GM12878 (cell line): ENCODE measurements at regions not wholly inside any gene's neighbourhood (a gene's known extent, or its start where the extent isn't known, plus 50 kb on each side); places are given as distances from the start of the nearest gene placed in this dataset.

Source experiments
- ATAC-seq: fragments of 200-7000 bp; cut with Tn5 transposase; 3 replicates; pipeline ENCODE4 v1.9.1; 2020; ENCODE audit warnings: mild to moderate bottlenecking, moderate library complexity
- BruUV-seq: library from RNA; stranded (reverse); fragments of 400-500 nt; replicated peaks from 2 replicates; lab custom pipeline; 2021; lab: Mats Ljungman, UMichigan
- CTCF ChIA-PET: fragments of 300-600 bp; sonication (Branson Sonifier 250); formaldehyde crosslinking; extraction: SDS; loops from one replicate; lab custom pipeline; 2021; ENCODE audit warnings: inconsistent platforms; lab: Yijun Ruan, JAX
- POLR2A ChIA-PET: fragments of 350-600 bp; formaldehyde crosslinking; extraction: SDS; loops from one replicate; lab custom pipeline; 2021; ENCODE audit warnings: inconsistent platforms; lab: Charles Lee
- RAD21 ChIA-PET: fragments of 300-600 bp; sonication (Branson Sonifier 250); formaldehyde crosslinking; loops from one replicate; lab custom pipeline; 2023; ENCODE audit warnings: antibody characterized with exemption; ENCODE audit not compliant: unreplicated experiment; lab: Charles Lee
- SMC1A ChIA-PET: fragments of 300-600 bp; sonication (Branson Sonifier 250); formaldehyde crosslinking; loops from one replicate; lab custom pipeline; 2023; ENCODE audit not compliant: unreplicated experiment, uncharacterized antibody; lab: Charles Lee
- DNase-seq: peaks from one replicate; pipeline ENCODE4 v3.0.0-alpha.2; 2011; ENCODE audit warnings: low read depth, low spot score
- FAIRE-seq: peaks from 3 replicates; lab custom pipeline; 2011; peaks lifted over from hg19 to GRCh38; lab: Jason Lieb, UNC
- H2AFZ ChIP-seq: 2 replicates; pipeline ENCODE4 v1.6.0; 2011; ENCODE audit warnings: low read depth, low read length, control low read depth; ENCODE audit not compliant: control insufficient read depth
- H3K27ac ChIP-seq: 2 replicates; pipeline ENCODE4 v1.5.1; 2011; ENCODE audit warnings: control low read depth; ENCODE audit not compliant: control insufficient read depth, insufficient read depth
- H3K27me3 ChIP-seq, 2 experiments: replicated peaks in 1 of 2; 2 replicates each; pipeline versions ENCODE4 v1.6.0 to v1.6.1; 2011; ENCODE audit warnings: low read length in 1 of 2; ENCODE audit not compliant: control insufficient read depth in 2 of 2, insufficient read depth in 2 of 2
- H3K36me3 ChIP-seq, 2 experiments: 2 replicates each; pipeline ENCODE4 v1.5.1; 2011; ENCODE audit warnings: low read length in 1 of 2; ENCODE audit not compliant: control insufficient read depth in 2 of 2, insufficient read depth in 2 of 2
- H3K4me1 ChIP-seq: 2 replicates; pipeline ENCODE4 v1.6.1; 2011; ENCODE audit warnings: mild to moderate bottlenecking, low read length, moderate library complexity, mixed read lengths; ENCODE audit not compliant: control insufficient read depth, insufficient read depth
- H3K4me2 ChIP-seq: 2 replicates; pipeline ENCODE4 v1.6.0; 2011; ENCODE audit warnings: control low read depth; ENCODE audit not compliant: control insufficient read depth, insufficient read depth
- H3K4me3 ChIP-seq: fragments of 200-600 bp; sonication (generic); 2 replicates; pipeline ENCODE4 v1.5.1; 2016
- H3K79me2 ChIP-seq: 2 replicates; pipeline ENCODE4 v1.6.0; 2011; ENCODE audit warnings: low read length; ENCODE audit not compliant: control insufficient read depth, insufficient read depth
- H3K9ac ChIP-seq: 2 replicates; pipeline ENCODE4 v1.8.0; 2011; ENCODE audit warnings: low read length, control low read depth, mixed read lengths; ENCODE audit not compliant: control insufficient read depth, insufficient read depth
- H3K9me3 ChIP-seq: replicated peaks from 3 replicates; pipeline ENCODE4 v1.5.1; 2011; ENCODE audit warnings: mild to moderate bottlenecking, low read length; ENCODE audit not compliant: control insufficient read depth, insufficient read depth
- H4K20me1 ChIP-seq: 2 replicates; pipeline ENCODE4 v1.6.0; 2011; ENCODE audit not compliant: control insufficient read depth, insufficient read depth
- ATF3 ChIP-seq: IDR thresholded peaks from 2 replicates; pipeline ENCODE4 v1.6.1; 2011; ENCODE audit warnings: low read depth, mild to moderate bottlenecking, low read length, moderate library complexity, borderline replicate concordance; ENCODE audit errors: extremely low read depth
- CBFB ChIP-seq: IDR thresholded peaks from 2 replicates; pipeline ENCODE4 v1.6.1; 2016; ENCODE audit warnings: antibody characterized with exemption, low read depth
- CHD4 ChIP-seq: fragments of 200-600 bp; sonication (generic); IDR thresholded peaks from 2 replicates; pipeline ENCODE4 v1.6.1; 2016; ENCODE audit warnings: mild to moderate bottlenecking
- HDAC6 ChIP-seq: fragments of 200-600 bp; sonication (generic); IDR thresholded peaks from one replicate; pipeline ENCODE4 v1.8.0; 2017; ENCODE audit warnings: antibody characterized with exemption; ENCODE audit not compliant: unreplicated experiment
- HSF1 ChIP-seq: fragments of 150-350 bp; IDR thresholded peaks from 2 replicates; pipeline ENCODE4 v1.6.1; 2014; ENCODE audit warnings: mild to moderate bottlenecking, low read depth, low read length
- IRF4 ChIP-seq: IDR thresholded peaks from 2 replicates; pipeline ENCODE4 v1.6.1; 2011; ENCODE audit warnings: low read depth, low read length
- MYC ChIP-seq: IDR thresholded peaks from 2 replicates; pipeline ENCODE4 v1.6.1; 2011; ENCODE audit warnings: mild to moderate bottlenecking, low read length, moderate library complexity, inconsistent platforms; ENCODE audit not compliant: insufficient read depth, insufficient replicate concordance, insufficient read length, severe bottlenecking
- POU2F2 ChIP-seq: IDR thresholded peaks from 3 replicates; pipeline ENCODE4 v1.6.1; 2011; ENCODE audit warnings: low read depth, mild to moderate bottlenecking, low read length, borderline replicate concordance
- RB1 ChIP-seq: fragments of 450-650 bp; formaldehyde crosslinking; IDR thresholded peaks from 2 replicates; pipeline ENCODE4 v1.6.1; 2017; ENCODE audit warnings: mild to moderate bottlenecking, borderline replicate concordance
- TAF1 ChIP-seq: IDR thresholded peaks from 2 replicates; pipeline ENCODE4 v1.6.1; 2011; ENCODE audit warnings: mild to moderate bottlenecking, low read depth, low read length, borderline replicate concordance
- TCF12 ChIP-seq: IDR thresholded peaks from 2 replicates; pipeline ENCODE4 v1.6.1; 2011; ENCODE audit warnings: low read depth, mild to moderate bottlenecking, low read length
- USF2 ChIP-seq: IDR thresholded peaks from 2 replicates; pipeline ENCODE4 v1.6.1; 2011; ENCODE audit warnings: low read depth, low read length, improper control_type of control experiment, borderline replicate concordance
- ZNF24 ChIP-seq: fragments of 450-650 bp; IDR thresholded peaks from 2 replicates; pipeline ENCODE4 v1.6.1; 2017; ENCODE audit warnings: antibody characterized with exemption, mild to moderate bottlenecking
- in situ Hi-C: fragments of 300-500 bp; cut with MboI; formaldehyde crosslinking; loops from 9 replicates; pipeline ENCODE4 v1.14.3; 2018; ENCODE audit warnings: mixed read lengths
- intact Hi-C: fragments of 100-400 bp; cut with micrococcal nuclease; formaldehyde crosslinking; loops from one replicate; pipeline ENCODE4 v1.14.2; 2022; ENCODE audit not compliant: unreplicated experiment
- TF ChIP-seq, protein P1 (sequence below): fragments of 450-650 bp; IDR thresholded peaks from 2 replicates; pipeline ENCODE4 v1.6.1; 2014; ENCODE audit warnings: mild to moderate bottlenecking

GRCh38 chr2:107727318-107727717, 99.4 kb upstream of the RGPD4 start:
- H3K9me3 ChIP-seq: no peaks in the 10 kb centered on the region
- no peak overlapping the region for H3K4me3 ChIP-seq
- ChIA-PET RAD21 (no interaction called here), CTCF (no interaction called here)
- H3K27me3 ChIP-seq: no peaks in the 10 kb centered on the region
- H3K36me3 ChIP-seq: no peaks in the 10 kb centered on the region
- no peak for DNase-seq
- no TSS peak for BruUV-seq
- in situ Hi-C loops (no loop called here), intact Hi-C loops (no loop called here)
- no peak overlapping the region for H2AFZ ChIP-seq
- no peak for FAIRE-seq
- no peaks in the 10 kb centered on the region for H3K79me2 ChIP-seq
- TF ChIP-seq HDAC6 (no peak), ATF3 (no peak), ZNF24 (no peak), MYC (no peak), CBFB (no peak), TAF1 (no peak), IRF4 (no peak), USF2 (no peak), CHD4 (no peak), RB1 (no peak), POU2F2 (no peak), HSF1 (no peak), TCF12 (no peak)
- TF ChIP-seq, protein P1, sequence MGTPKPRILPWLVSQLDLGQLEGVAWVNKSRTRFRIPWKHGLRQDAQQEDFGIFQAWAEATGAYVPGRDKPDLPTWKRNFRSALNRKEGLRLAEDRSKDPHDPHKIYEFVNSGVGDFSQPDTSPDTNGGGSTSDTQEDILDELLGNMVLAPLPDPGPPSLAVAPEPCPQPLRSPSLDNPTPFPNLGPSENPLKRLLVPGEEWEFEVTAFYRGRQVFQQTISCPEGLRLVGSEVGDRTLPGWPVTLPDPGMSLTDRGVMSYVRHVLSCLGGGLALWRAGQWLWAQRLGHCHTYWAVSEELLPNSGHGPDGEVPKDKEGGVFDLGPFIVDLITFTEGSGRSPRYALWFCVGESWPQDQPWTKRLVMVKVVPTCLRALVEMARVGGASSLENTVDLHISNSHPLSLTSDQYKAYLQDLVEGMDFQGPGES: no peak
- TF ChIP-seq, all 136 proteins: peak for 0
- Histone ChIP-seq H3K9ac (no peak overlapping the region), H4K20me1 (no peaks in the 10 kb centered on the region), H3K4me2 (no peak overlapping the region), H3K27ac (no peak overlapping the region), H3K4me1 (no peaks in the 10 kb centered on the region)
- SMC1A ChIA-PET: no interaction called here
- no peak for ATAC-seq
- POLR2A ChIA-PET: no interaction called here
